ENCODE measurements at regions not wholly inside any gene's neighbourhood (a gene's known extent, or its start where the extent isn't known, plus 50 kb on each side); places are given as distances from the start of the nearest gene placed in this dataset.

GRCh38 chr13:83272652-83273240 lies 609.5 kb downstream of the SLITRK1 start:
- no peaks in the 10 kb centered on the region for H3K27me3 ChIP-seq (ENCODE audit: insufficient read depth, low read depth)
- H3K4me2 ChIP-seq: no peak overlapping the region
- no peak overlapping the region for H3K9ac ChIP-seq
- H3K36me3 ChIP-seq (ENCODE audit: insufficient read depth): no peaks in the 10 kb centered on the region
- H3K79me2 ChIP-seq (ENCODE audit: insufficient read depth, low read depth): no peaks in the 10 kb centered on the region
- H3K27ac ChIP-seq: no peak overlapping the region
- H3K4me3 ChIP-seq (IDR thresholded peaks at IDR 0.05; ENCODE audit: insufficient read depth, low read depth, low read length): no peak overlapping the region
- TF ChIP-seq CTCF (conservative IDR thresholded peaks at IDR 0.05; ENCODE audit: low read depth, low read length): no peak
- no peak overlapping the region for H2AFZ ChIP-seq (ENCODE audit: low read depth)
- no peaks in the 10 kb centered on the region for H3K4me1 ChIP-seq (ENCODE audit: low read depth, poor library complexity, severe bottlenecking)
- no peaks in the 10 kb centered on the region for H4K20me1 ChIP-seq (ENCODE audit: insufficient read depth)

GRCh38 chr13:83272076-83272475 lies 610.2 kb downstream of the SLITRK1 start:
- no peak overlapping the region for H3K4me2 ChIP-seq
- H3K36me3 ChIP-seq (ENCODE audit: insufficient read depth): no peaks in the 10 kb centered on the region
- no peaks in the 10 kb centered on the region for H4K20me1 ChIP-seq (ENCODE audit: insufficient read depth)
- no peaks in the 10 kb centered on the region for H3K27me3 ChIP-seq (ENCODE audit: insufficient read depth, low read depth)
- H3K79me2 ChIP-seq (ENCODE audit: insufficient read depth, low read depth): no peaks in the 10 kb centered on the region
- no peak overlapping the region for H3K9ac ChIP-seq
- H3K4me1 ChIP-seq (ENCODE audit: low read depth, poor library complexity, severe bottlenecking): no peaks in the 10 kb centered on the region
- no peak overlapping the region for H3K4me3 ChIP-seq (IDR thresholded peaks at IDR 0.05; ENCODE audit: insufficient read depth, low read depth, low read length)
- no peak for TF ChIP-seq CTCF (conservative IDR thresholded peaks at IDR 0.05; ENCODE audit: low read depth, low read length)
- no peak overlapping the region for H2AFZ ChIP-seq (ENCODE audit: low read depth)
- no peak overlapping the region for H3K27ac ChIP-seq

GRCh38 chr13:83265279-83265678 lies 617.0 kb downstream of the SLITRK1 start:
- H3K79me2 ChIP-seq (ENCODE audit: insufficient read depth, low read depth): no peaks in the 10 kb centered on the region
- no peak overlapping the region for H3K4me2 ChIP-seq
- H3K27ac ChIP-seq: no peak overlapping the region
- no peaks in the 10 kb centered on the region for H3K27me3 ChIP-seq (ENCODE audit: insufficient read depth, low read depth)
- H4K20me1 ChIP-seq (ENCODE audit: insufficient read depth): no peaks in the 10 kb centered on the region
- H3K4me1 ChIP-seq (ENCODE audit: low read depth, poor library complexity, severe bottlenecking): no peaks in the 10 kb centered on the region
- H2AFZ ChIP-seq (ENCODE audit: low read depth): no peak overlapping the region
- H3K9ac ChIP-seq: no peak overlapping the region
- no peak overlapping the region for H3K4me3 ChIP-seq (IDR thresholded peaks at IDR 0.05; ENCODE audit: insufficient read depth, low read depth, low read length)
- TF ChIP-seq CTCF (conservative IDR thresholded peaks at IDR 0.05; ENCODE audit: low read depth, low read length): no peak
- no peaks in the 10 kb centered on the region for H3K36me3 ChIP-seq (ENCODE audit: insufficient read depth)

GRCh38 chr13:83248751-83249150 lies 633.5 kb downstream of the SLITRK1 start:
- Histone ChIP-seq H3K79me2 (ENCODE audit: insufficient read depth, low read depth) (no peaks in the 10 kb centered on the region), H3K27ac (no peak overlapping the region), H4K20me1 (ENCODE audit: insufficient read depth) (no peaks in the 10 kb centered on the region), H3K4me3 (IDR thresholded peaks at IDR 0.05; ENCODE audit: insufficient read depth, low read depth, low read length) (no peak overlapping the region), H3K9ac (no peak overlapping the region), H3K4me1 (ENCODE audit: low read depth, poor library complexity, severe bottlenecking) (no peaks in the 10 kb centered on the region), H2AFZ (ENCODE audit: low read depth) (no peak overlapping the region), H3K27me3 (ENCODE audit: insufficient read depth, low read depth) (no peaks in the 10 kb centered on the region), H3K36me3 (ENCODE audit: insufficient read depth) (no peaks in the 10 kb centered on the region), H3K4me2 (no peak overlapping the region)
- no peak for TF ChIP-seq CTCF (conservative IDR thresholded peaks at IDR 0.05; ENCODE audit: low read depth, low read length)

All from KMS-11 (cell line).